ENCODE measurements at regions not wholly inside any gene's neighbourhood (a gene's known extent, or its start where the extent isn't known, plus 50 kb on each side); places are given as distances from the start of the nearest gene placed in this dataset.
"Not testable (repeated sequence)": the region's sequence is repeated elsewhere in the genome, so short reads cannot be mapped to it uniquely, and the experiment has no call there.

DNA sequence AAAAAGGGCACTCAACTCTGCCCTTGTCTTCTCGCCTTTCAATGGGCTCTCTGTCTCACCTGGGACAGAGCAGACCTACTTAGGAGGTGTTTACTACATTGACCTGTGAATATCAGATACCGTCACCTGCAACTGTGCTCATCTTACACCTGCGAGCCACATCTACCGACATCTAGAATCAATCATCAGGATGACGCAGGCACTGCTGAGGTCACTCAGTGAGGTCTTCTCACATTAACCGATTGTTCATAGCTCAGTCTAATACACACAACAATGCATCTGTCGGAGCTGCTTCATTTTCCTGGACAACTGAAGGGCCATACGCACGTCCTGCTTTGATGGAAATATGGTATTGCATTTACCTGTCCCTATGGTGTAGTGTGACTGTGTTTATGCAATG, 211.9 kb downstream of the FGF9 start:
- no peak for DNase-seq

DNA sequence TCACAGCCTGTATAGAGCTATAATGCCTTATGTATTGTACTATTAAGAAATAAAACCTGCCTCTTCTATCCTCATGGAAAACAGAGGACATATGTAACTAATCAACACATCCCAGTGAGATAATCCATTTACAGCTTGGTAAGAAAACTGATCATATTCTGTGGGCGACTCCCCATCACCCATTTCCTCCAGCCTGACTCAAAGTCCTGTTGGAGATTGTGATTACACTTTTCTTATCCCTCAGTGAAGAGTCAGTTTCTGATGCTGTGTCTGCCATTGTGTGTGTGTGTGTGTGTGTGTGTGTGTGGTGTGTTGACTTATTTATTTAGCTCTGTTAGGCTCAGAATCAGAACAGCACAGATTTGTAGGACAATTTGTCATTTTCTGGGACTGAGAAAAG, 212.8 kb downstream of the FGF9 start:
- DNase-seq: no peak

DNA sequence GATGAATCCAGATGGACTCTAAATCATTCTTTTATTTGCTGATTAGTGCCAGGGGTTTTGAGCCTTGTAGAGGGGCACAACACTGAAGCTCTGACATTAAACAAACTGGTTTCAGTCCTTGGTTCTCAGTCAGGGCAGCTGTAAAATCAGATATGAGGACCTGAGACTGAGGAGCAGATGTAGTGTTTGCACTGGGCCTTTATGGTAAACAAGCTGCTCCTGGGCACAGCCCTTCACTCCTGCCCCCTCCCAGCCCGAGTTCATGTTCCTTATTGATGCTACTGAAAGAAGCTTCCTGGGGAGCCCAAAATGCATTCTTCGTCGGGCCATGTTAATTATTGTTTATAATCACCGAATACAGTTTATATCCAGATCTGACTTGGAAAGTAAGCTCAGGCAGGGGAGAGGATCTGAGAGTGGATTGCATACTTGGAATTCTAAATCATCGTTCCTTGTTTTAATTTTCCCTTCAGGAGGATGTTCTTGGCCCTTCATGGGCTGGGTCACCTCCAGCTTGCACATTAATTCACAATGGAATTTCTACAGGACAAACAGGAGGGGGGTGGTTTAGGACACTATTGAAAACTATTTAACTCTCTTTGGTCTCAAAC, 213.5 kb downstream of the FGF9 start:
- DNase-seq: no peak

DNA sequence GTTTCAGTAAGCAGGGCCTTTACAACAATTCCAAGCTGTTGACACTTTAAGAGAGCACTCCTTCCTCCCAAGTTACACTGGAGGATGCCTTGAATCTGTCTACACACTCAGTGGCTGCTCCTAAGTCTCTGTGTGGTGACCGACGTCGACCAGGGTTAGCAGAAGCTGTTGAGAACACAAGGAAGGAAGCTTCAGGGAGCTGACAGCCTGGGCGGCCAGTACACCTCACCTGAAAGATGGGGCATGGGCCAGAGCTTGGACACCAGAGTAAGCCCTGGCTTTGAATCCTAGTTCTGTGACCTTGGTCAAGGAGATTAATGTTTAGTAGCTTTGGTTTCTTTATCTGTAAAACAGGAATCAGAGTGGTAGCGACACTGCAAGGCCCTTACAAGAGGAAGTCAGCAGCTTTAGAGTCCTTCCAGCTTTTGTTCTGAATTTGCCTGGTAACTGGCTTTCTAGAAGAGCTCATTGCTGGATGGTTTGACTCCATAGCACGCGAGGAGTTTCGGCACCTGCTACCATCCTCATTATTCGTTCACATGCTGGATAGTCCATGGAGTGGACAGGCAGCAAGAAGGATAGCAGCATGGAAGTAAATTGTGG, 214.2 kb downstream of the FGF9 start:
- DNase-seq: no peak

DNA sequence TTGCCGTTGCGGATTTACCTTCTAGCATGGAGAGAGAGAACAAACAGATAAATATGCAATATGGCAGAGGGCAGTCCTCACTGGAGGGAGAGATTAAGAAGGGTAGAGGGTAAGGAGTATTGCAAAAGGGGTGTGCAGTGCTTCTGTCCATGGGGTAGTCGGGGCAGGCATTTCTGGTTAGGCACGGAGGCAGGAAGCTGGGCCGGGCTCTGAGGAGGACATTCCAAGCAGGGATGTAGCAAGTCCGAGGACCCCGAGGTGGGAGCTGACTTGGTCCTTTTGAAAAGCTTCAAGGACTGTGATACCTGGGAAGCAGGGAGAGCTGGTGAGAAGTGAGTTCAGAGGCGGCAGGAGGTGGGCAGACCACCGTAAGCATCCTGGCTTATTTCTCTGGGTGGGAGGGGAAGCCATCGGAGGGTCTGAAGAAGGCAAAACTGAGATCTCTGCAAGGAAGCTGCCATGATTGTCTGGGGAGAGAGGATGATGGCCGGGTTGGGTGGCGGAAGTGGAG, 214.9 kb downstream of the FGF9 start:
- DNase-seq: no peak

DNA sequence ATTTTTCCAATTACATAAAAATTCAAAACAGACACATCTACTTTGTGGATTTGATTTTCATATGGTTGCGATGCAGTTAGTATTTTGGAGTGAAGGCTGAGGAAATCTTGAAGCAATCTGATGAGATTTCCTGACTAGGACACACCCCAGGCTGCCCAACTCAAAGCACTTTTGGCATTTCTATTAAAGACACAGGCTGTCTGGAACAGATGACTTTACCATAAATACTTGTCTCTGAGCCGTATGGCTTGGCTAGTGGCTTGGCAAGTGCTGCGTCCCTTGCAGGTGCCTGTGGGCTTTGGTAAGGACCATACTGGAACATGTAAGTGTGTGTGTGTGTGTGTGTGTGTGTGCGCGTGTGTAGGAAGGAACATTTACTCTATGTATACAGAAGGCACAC, 218.8 kb downstream of the FGF9 start:
- no peak for DNase-seq

DNA sequence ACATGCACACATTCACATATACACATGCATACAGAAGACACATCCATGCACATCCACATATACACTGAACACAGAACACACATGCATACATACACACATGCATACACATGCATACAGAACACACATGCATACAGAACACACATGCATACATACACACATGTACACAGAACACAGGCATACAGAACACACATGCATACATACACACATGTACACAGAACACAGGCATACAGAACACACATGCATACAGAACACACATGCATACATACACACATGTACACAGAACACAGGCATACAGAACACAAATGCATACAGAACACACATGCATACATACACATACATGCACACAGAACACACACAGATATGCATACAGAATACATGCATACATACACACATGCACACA, 219.3 kb downstream of the FGF9 start:
- DNase-seq: not testable (repeated sequence)

DNA sequence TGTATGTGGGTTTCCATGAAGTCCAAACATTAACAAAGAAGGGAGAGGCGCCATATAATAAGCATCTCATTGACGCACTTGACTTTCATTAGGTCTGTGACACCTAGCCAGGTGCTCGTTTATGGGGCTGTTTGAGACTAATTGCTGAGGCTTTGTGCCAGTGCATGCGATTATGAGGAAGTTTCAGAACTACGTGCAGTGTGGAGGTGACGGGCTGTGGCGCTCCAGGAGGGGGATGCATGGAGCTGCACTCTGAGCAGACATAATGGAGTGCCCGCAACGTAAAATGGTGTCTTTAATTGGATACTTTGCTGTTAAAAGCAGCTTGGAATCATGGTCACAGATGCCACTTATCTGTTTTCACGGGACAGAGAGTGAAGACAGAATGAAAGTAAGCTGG, 223.2 kb downstream of the FGF9 start:
- no peak for DNase-seq

DNA sequence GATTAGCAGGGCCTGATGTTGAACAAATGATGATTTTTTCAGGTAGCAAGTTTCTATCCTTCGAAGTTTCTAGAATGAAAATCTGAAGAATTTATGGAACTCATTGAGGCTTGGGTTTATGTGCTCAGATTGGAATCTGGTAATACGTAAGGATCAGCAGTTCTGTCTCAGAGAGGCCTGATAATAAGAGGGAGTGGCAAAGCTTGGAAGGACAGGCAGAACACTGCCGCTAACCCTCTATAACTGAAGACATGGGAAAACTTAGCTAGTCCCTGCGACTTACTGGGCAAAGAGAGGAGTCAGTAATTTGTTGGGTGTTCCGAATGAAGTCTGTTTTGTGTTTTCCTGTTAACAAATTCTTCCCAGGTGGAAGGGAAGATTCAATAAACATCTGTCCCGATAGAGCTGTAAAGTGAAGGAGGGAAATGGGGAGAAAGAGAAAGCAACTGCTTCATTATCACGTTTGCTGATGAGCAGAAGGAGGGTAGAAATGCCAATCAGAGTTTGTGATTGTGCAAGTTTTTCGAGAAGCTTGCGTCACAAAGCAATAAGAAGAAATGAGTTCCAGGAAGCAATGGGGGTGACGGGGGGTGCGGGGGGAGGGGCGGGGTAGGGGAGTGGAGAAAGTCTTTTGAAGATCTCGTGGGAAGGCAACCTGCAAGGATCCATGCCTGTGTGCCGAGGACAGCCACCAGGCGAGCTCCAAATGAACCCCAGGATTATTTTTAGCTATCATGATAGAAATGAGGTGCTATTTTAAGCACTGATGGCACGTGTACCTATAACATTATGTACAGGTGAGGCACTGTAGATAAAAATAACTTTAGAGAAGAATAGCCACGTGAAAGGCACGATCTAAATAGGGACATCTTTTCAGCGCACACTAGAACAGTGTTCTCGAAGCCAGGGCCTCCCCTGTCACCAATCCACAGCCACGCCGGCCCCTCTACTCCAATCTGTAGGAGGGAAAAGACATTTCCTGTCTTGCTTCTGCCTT, 224.1 kb downstream of the FGF9 start:
- DNase-seq: no peak

DNA sequence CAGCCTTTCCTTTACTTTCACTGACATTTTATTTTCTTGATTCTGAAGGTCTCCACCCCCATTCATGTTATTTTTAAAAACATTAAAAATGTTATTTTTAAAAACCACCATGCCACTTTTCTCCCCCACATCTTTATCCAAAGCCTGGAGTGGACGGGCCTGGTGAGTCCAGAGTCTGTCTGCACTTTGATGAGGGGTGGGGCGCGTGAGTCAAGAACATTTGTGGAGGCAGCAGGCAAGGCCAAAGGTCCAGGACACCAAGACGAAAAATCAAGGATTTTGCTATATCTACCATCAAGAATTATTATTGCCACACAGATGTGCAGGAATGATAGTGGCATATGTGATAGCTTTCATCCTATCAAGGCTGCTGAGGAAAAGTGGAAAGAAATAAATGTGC, 224.9 kb downstream of the FGF9 start:
- no peak for DNase-seq

DNA sequence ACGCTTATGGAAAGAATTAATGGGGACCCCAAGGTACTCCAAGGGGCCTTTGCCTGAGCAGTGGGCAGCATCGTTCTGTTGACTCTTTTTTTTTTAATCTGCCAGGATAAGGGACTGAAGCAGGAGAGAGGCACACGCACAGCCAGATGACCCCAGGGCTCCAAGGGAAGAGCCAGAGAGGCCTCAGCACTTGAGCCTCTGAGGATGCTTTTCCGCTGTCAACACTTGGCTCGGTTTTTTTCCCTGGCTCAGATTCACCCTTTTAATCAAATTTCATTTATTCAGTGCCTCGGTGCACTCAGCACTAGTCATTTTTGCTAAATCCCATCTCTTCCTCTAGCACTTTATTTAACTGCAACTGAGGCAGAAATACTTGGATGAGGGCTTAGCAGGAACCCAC, 226.3 kb downstream of the FGF9 start:
- DNase-seq: no peak

DNA sequence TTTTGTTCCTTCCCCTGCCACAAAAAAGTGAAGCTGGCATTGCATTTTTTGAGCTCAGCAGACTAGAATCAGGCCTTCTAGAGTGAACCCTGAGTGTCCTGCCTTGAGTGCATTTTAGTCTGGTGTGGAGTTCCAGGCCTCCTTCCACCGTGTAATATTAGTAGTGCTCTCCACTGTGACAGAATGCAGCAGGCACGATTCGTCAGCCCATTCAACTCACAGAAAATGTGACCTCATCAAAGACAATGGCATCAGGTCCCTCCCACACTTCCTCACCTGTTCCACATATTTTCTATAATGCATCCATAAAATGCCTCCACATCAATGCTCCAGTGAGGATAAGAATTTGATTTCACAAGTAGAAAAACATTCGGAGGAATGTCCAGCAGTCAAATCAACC, 227.6 kb downstream of the FGF9 start:
- no peak for DNase-seq

DNA sequence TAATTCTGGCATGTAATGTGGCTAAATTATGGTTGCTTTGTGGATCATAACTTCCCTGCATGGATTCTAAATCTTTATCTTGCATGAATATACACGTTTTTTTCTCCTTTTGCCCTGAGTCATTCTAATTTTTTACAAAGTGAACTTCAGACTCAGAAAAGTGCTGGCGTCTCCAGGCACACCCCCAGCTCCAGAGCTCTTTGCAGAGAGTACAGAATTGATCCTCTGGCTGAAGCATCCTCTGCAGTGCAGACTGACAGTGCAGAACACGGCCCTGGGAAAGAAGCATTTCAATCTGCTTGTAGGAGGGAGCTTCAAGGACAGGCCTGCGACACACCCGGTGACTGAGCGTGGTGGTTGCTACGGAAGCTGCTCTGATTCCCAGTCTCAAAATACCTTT, 228.1 kb downstream of the FGF9 start:
- no peak for DNase-seq

DNA sequence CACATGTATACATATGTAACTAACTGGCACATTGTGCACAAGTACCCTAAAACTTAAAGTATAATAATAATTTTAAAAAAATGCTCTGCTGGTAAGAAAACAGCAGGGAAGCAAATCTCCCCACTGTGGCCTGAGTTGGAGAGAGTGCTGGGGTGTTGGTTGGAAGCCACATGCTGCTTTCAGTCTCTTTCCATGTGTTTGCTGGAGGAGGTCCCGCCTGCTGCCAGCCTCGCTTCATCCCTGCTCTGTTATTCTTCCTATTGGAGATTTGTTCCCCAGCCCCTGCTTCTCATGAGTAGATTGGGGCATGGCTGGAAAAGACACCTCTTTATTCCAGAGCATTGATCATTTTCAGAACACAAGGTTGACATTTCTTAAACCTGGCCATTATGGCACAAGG, 230.5 kb downstream of the FGF9 start:
- no peak for DNase-seq

DNA sequence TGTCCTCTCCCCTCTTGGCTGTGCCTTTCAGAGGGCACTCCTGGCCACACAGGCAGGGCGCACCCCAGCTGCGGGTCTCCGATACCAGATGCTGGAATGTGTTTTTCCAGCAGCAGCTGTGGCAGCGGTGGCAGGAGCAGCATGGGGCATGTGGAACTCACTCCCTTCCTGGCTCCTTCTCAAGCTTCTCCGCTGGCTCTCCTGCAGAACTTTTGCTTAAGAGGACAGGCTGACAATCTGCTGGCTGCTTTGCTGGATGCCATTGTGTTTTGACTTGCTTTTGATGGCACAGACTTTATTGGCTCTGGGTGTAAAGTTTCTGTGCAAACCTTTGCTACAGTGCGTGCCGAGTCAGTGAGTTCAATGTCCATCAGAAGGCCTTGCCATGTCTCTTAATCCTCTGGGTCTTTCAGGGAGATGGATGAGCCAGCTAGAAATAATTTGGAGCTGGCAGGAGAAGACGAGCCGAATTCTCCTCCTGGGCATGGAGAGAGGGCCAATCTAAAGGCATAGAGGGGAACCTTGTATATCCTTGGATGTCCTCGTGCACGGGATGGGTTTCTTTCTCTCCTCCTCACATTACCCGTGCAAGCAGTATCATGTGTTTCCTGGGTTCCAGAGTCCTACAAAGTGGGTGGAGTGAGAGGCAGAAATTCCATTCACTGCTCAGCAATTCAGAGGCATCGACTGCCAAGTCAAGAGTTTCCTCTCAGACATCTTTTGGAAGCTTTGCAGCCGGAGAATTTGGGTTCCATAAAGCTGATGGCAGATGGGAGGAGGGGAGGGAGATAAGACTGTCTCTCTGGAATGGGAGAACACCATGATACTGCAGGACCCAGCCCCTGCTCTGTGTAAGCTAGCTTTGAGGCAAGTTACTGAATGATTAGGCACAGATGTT, 231.2 kb downstream of the FGF9 start:
- DNase-seq: no peak

DNA sequence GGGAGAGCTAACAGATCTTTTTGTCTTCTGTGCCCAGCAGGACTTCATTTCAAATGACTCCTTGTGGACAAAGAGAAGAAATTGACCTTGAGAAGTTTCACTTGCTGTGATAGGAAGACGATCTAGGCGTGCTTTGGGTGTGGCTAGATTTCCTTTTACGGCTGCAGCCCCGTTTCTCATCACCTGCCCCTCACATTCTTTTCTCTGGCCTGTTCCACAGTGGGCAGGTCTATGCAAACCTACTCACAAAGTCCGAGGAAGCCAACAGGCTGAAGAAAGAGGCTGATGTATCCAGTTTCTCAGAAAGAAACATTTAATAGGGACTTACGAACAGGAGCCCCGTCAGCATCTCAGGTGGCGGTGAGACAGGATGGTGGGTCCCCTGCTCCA, 231.8 kb downstream of the FGF9 start:
- DNase-seq: no peak

DNA sequence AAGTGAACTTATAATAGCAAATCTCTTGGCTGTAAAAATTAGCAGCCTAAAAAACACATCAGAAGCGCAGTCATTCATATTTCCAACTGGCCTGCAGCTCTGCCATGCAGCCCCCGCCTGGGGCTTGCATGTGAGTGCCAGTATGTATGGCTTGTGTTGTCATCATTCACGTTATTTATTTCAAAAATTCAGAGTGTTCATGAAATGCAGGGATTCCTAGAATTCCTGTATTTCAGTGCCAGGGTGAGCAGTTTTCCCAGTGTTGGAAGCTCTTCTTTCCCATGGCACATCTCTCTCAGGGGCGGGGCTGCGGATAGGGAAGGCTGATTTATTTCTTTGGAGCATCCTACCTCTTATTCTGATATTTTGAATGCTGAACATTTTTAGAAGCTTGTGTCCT, 234.6 kb downstream of the FGF9 start:
- no peak for DNase-seq

DNA sequence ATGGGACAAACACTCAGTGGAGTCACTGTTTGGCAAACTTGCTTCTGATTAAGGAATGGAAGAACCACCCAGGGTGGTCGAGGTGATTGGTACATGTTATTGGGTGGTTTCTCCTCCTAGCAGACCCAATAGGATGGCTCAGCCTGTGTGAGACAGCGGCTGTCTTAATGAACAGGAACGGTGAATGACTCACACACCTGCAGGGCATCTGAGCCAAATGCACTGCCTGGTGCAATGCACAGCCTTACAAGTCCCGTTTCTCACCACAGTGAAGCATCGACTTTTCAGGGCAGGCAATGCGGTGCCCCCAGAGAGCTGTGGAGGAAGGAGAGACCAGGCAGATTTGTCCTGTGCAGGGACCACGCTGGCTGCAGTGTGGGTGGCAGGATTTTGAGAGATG, 238.5 kb downstream of the FGF9 start:
- DNase-seq: no peak

DNA sequence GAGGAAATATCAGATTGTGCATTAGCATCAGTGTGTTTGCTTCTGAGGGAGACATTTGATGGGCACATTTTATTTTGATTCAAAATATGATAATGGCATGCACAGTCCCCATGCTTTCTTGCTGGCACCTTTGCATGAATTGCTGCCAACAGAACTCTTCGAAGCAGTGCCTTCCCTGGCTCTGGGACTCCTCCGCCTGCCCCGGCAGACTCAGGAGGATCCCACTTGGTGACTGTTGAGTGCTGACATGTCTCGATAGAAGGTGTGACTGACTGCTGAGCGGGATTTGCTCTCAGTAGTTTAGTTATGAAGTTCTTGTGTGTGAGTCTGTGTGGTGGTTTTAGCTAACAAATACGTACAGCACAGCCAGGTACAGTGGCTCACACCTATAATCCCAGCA, 239.7 kb downstream of the FGF9 start:
- no peak for DNase-seq

DNA sequence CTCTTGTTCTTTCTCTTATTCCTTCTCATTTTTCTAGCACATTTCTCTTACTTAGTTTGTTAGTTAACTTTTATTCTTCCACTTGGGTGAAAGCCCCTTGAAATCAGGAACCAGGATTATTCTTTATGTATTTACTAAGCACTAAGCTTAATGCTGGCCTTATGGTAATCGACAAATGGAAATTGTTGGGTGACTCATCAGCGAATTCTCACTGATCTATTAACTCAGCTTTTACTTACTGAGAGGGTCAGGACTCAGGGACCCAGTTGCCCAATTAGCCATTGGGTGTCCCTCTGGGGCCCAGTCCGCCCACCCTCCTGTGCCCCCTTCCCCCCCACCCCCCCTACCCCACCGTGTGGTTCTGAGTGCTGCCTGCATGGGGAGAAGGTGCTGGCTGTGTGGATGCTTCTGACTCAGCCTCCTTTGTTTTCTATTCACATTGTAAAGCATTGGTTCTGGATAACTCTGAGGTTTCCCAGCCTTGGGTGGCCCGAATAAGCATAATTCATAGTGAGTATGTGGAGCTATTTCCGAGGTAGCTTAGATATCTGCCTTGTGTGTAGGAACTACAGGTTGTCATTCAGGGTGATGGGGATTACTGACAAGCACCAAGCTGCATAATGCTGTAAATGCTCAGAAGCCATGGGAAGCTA, 240.9 kb downstream of the FGF9 start:
- DNase-seq: no peak

DNA sequence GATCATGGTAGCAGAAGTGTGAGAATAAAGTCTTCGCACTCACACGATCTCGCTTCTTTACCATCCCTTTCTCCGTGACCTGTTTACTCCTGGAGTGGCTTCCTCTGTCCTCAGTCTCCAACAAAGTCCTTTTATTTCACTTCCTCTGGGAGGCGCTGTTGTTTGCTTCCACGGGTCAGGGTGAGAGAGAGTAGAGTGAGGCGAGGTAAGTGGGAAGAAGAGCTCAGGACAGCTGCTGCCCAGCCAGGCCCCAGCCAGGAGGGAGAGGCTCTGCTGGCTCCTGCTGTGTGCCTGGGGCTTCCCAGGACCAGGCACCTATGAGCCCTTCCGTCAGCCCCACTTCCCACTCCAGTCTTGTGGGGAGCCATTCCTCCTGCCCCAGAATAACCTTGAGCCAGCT, 242.1 kb downstream of the FGF9 start:
- no peak for DNase-seq

Data from hindlimb muscle (tissue), 1 donor.